ENCODE measurements at regions not wholly inside any gene's neighbourhood (a gene's known extent, or its start where the extent isn't known, plus 50 kb on each side); places are given as distances from the start of the nearest gene placed in this dataset.

- Histone ChIP-seq H3K9ac (ENCODE audit: low read depth, low read length) (no peak overlapping the region), H3K4me2 (ENCODE audit: insufficient read depth, low read length) (no peak overlapping the region), H3K27ac (ENCODE audit: low read length) (no peak overlapping the region), H3K27me3 (ENCODE audit: insufficient read depth, low read length, poor library complexity) (peaks cover 7% of the 10 kb centered on the region), H4K20me1 (ENCODE audit: insufficient read depth, low read length) (no peaks in the 10 kb centered on the region), H3K36me3 (ENCODE audit: insufficient read depth, low read length) (no peaks in the 10 kb centered on the region), H3K4me1 (ENCODE audit: insufficient read depth, low read length) (no peaks in the 10 kb centered on the region), H3K4me3 (ENCODE audit: low read depth in 1 of 2, low read length in 2 of 2) (no peak overlapping the region), H2AFZ (ENCODE audit: low read depth, low read length) (no peak overlapping the region), H3K9me3 (ENCODE audit: insufficient read depth, low read length, severe bottlenecking) (no peaks in the 10 kb centered on the region), H3K79me2 (ENCODE audit: insufficient read depth, low read length) (no peaks in the 10 kb centered on the region)
- ATAC-seq (ENCODE audit: insufficient read depth, low read depth) (no peak), DNase-seq (no peak)
- no peak for TF ChIP-seq CTCF (IDR thresholded peaks at IDR 0.05; ENCODE audit: borderline replicate concordance, extremely low read depth, low read length, poor library complexity, severe bottlenecking)
- TF ChIP-seq EZH2 (IDR thresholded peaks at IDR 0.05; ENCODE audit: borderline replicate concordance, low read depth, low read length, severe bottlenecking): no peak
Observed at GRCh38 chr14:59044707-59045106, 143.8 kb upstream of the DAAM1 start.

DNA sequence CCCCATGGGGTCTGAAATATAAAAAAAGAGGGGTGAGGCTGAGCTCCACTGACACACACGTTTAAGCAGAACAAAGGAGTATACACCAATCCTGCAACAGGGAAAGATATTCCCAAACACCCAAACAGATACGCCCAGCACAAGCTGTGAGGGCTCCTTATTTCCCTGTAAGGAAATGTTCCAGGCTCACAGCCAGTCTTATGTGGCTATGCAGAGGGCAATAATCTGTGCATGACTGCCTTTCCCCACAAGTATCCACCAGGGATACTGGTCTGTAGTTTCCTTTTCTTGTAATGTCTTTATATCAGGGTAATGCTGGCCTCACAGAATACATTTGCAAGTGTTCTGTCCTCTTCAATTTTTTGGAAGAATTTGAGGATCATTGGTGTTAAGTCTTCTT, 141.7 kb upstream of the DAAM1 start:
- H3K79me2 ChIP-seq (ENCODE audit: insufficient read depth, low read length): no peaks in the 10 kb centered on the region
- no peak overlapping the region for H3K4me3 ChIP-seq (ENCODE audit: low read depth in 1 of 2, low read length in 2 of 2)
- no peak for ATAC-seq (ENCODE audit: insufficient read depth, low read depth)
- H4K20me1 ChIP-seq (ENCODE audit: insufficient read depth, low read length): no peaks in the 10 kb centered on the region
- no peak overlapping the region for H3K27ac ChIP-seq (ENCODE audit: low read length)
- TF ChIP-seq EZH2 (IDR thresholded peaks at IDR 0.05; ENCODE audit: borderline replicate concordance, low read depth, low read length, severe bottlenecking) (no peak), CTCF (IDR thresholded peaks at IDR 0.05; ENCODE audit: borderline replicate concordance, extremely low read depth, low read length, poor library complexity, severe bottlenecking) (no peak)
- H3K27me3 ChIP-seq (ENCODE audit: insufficient read depth, low read length, poor library complexity): peaks cover 7% of the 10 kb centered on the region
- no peaks in the 10 kb centered on the region for H3K4me1 ChIP-seq (ENCODE audit: insufficient read depth, low read length)
- no peak for DNase-seq
- H2AFZ ChIP-seq (ENCODE audit: low read depth, low read length): no peak overlapping the region
- H3K9me3 ChIP-seq (ENCODE audit: insufficient read depth, low read length, severe bottlenecking): no peaks in the 10 kb centered on the region
- no peaks in the 10 kb centered on the region for H3K36me3 ChIP-seq (ENCODE audit: insufficient read depth, low read length)
- H3K4me2 ChIP-seq (ENCODE audit: insufficient read depth, low read length): no peak overlapping the region
- no peak overlapping the region for H3K9ac ChIP-seq (ENCODE audit: low read depth, low read length)

- DNase-seq (no peak), ATAC-seq (ENCODE audit: insufficient read depth, low read depth) (no peak)
- Histone ChIP-seq H3K79me2 (ENCODE audit: insufficient read depth, low read length) (no peaks in the 10 kb centered on the region), H3K9me3 (ENCODE audit: insufficient read depth, low read length, severe bottlenecking) (no peaks in the 10 kb centered on the region), H2AFZ (ENCODE audit: low read depth, low read length) (no peak overlapping the region), H3K4me1 (ENCODE audit: insufficient read depth, low read length) (no peaks in the 10 kb centered on the region), H3K27ac (ENCODE audit: low read length) (no peak overlapping the region), H3K36me3 (ENCODE audit: insufficient read depth, low read length) (no peaks in the 10 kb centered on the region), H3K4me2 (ENCODE audit: insufficient read depth, low read length) (no peak overlapping the region), H3K4me3 (ENCODE audit: low read depth in 1 of 2, low read length in 2 of 2) (no peak overlapping the region), H3K9ac (ENCODE audit: low read depth, low read length) (no peak overlapping the region), H4K20me1 (ENCODE audit: insufficient read depth, low read length) (no peaks in the 10 kb centered on the region), H3K27me3 (ENCODE audit: insufficient read depth, low read length, poor library complexity) (peaks cover 4% of the 10 kb centered on the region)
- TF ChIP-seq CTCF (IDR thresholded peaks at IDR 0.05; ENCODE audit: borderline replicate concordance, extremely low read depth, low read length, poor library complexity, severe bottlenecking) (no peak), EZH2 (IDR thresholded peaks at IDR 0.05; ENCODE audit: borderline replicate concordance, low read depth, low read length, severe bottlenecking) (no peak)
Observed at GRCh38 chr14:59055006-59055405, 133.5 kb upstream of the DAAM1 start.

All from DND-41 (cell line).